H9 (cell line): ENCODE measurements at regions not wholly inside any gene's neighbourhood (a gene's known extent, or its start where the extent isn't known, plus 50 kb on each side); places are given as distances from the start of the nearest gene placed in this dataset.

ENCODE experiments used
- DNase-seq: peaks from one replicate; pipeline ENCODE4 v3.0.0-alpha.2; 2017
- H2AFZ ChIP-seq: one replicate; pipeline ENCODE4 v1.6.1; 2013; ENCODE audit warnings: mild to moderate bottlenecking, low read length, control low read depth, moderate library complexity
- H2AK5ac ChIP-seq: 2 replicates; pipeline ENCODE4 v1.6.1; 2013; ENCODE audit warnings: low read length, control low read depth, mixed read lengths; ENCODE audit not compliant: insufficient read length
- H2BK120ac ChIP-seq: one replicate; pipeline ENCODE4 v1.6.1; 2013; ENCODE audit warnings: low read depth, mild to moderate bottlenecking, low read length, control low read depth, inconsistent platforms; ENCODE audit not compliant: poor library complexity, severe bottlenecking
- H2BK12ac ChIP-seq: 2 replicates; pipeline ENCODE4 v1.6.1; 2013; ENCODE audit warnings: low read length, control low read depth, mixed read lengths, low read depth; ENCODE audit not compliant: insufficient read length
- H2BK15ac ChIP-seq: 2 replicates; pipeline ENCODE4 v1.6.1; 2013; ENCODE audit warnings: low read depth, low read length, control low read depth
- H2BK20ac ChIP-seq: one replicate; pipeline ENCODE4 v1.6.1; 2013; ENCODE audit warnings: low read depth, mild to moderate bottlenecking, low read length, control low read depth, inconsistent platforms; ENCODE audit not compliant: poor library complexity, severe bottlenecking
- H2BK5ac ChIP-seq: 2 replicates; pipeline ENCODE4 v1.6.1; 2013; ENCODE audit warnings: low read length, control low read depth, mixed read lengths; ENCODE audit not compliant: insufficient read length
- H3K14ac ChIP-seq: 2 replicates; pipeline ENCODE4 v1.6.1; 2013; ENCODE audit warnings: low read length, control low read depth; ENCODE audit not compliant: insufficient read depth
- H3K18ac ChIP-seq: 2 replicates; pipeline ENCODE4 v1.6.1; 2013; ENCODE audit warnings: low read depth, mild to moderate bottlenecking, mixed read lengths, low read length, control low read depth; ENCODE audit not compliant: insufficient read length
- H3K23ac ChIP-seq: 2 replicates; pipeline ENCODE4 v1.6.1; 2013; ENCODE audit warnings: low read length, control low read depth, mixed read lengths, low read depth; ENCODE audit not compliant: insufficient read length
- H3K23me2 ChIP-seq: 2 replicates; pipeline ENCODE4 v1.6.1; 2013; ENCODE audit warnings: low read depth, mild to moderate bottlenecking, mixed read lengths, low read length, control low read depth; ENCODE audit not compliant: insufficient read length, poor library complexity, severe bottlenecking
- H3K27ac ChIP-seq: 2 replicates; pipeline ENCODE4 v1.5.1; 2013; ENCODE audit warnings: low read length, control low read depth, mixed read lengths, low read depth; ENCODE audit not compliant: insufficient read length
- H3K27me3 ChIP-seq: 2 replicates; pipeline ENCODE4 v1.6.1; 2013; ENCODE audit warnings: low read length, control low read depth, inconsistent platforms; ENCODE audit not compliant: insufficient read depth
- H3K4ac ChIP-seq: 2 replicates; pipeline ENCODE4 v1.6.1; 2013; ENCODE audit warnings: low read depth, mild to moderate bottlenecking, control low read depth, inconsistent platforms, low read length, moderate library complexity
- H3K4me1 ChIP-seq: 2 replicates; pipeline ENCODE4 v1.6.1; 2013; ENCODE audit warnings: low read length, control low read depth, inconsistent platforms; ENCODE audit not compliant: insufficient read depth
- H3K4me2 ChIP-seq: 2 replicates; pipeline ENCODE4 v1.6.1; 2013; ENCODE audit warnings: low read length, control low read depth, mixed read lengths; ENCODE audit not compliant: insufficient read length, insufficient read depth
- H3K56ac ChIP-seq: 2 replicates; pipeline ENCODE4 v1.6.1; 2013; ENCODE audit warnings: low read depth, mild to moderate bottlenecking, mixed read lengths, low read length, control low read depth; ENCODE audit not compliant: insufficient read length
- H3K79me1 ChIP-seq: 2 replicates; pipeline ENCODE4 v1.6.1; 2013; ENCODE audit warnings: low read depth, mild to moderate bottlenecking, moderate library complexity, low read length, control low read depth, inconsistent platforms; ENCODE audit not compliant: insufficient read depth, poor library complexity, severe bottlenecking
- H3K79me2 ChIP-seq: 2 replicates; pipeline ENCODE4 v1.6.1; 2013; ENCODE audit warnings: low read length, control low read depth, inconsistent platforms; ENCODE audit not compliant: insufficient read depth
- H3K9ac ChIP-seq: 2 replicates; pipeline ENCODE4 v1.6.1; 2013; ENCODE audit warnings: low read length, control low read depth, mixed read lengths; ENCODE audit not compliant: insufficient read length; ENCODE audit errors: extremely low read depth
- H3K9me3 ChIP-seq: one replicate; pipeline ENCODE4 v1.6.1; 2013; ENCODE audit warnings: low read depth, low read length, inconsistent platforms; ENCODE audit not compliant: control insufficient read depth
- H3T11ph ChIP-seq: one replicate; pipeline ENCODE4 v1.6.1; 2013; ENCODE audit warnings: mild to moderate bottlenecking, low read length, control low read depth, inconsistent platforms
- H4K20me1 ChIP-seq: one replicate; pipeline ENCODE4 v1.6.1; 2013; ENCODE audit not compliant: control insufficient read depth, insufficient read length, insufficient read depth
- H4K5ac ChIP-seq: 2 replicates; pipeline ENCODE4 v1.6.1; 2013; ENCODE audit warnings: low read depth, mild to moderate bottlenecking, mixed read lengths, low read length, control low read depth; ENCODE audit not compliant: insufficient read length
- H4K8ac ChIP-seq: replicated peaks from 2 replicates; pipeline ENCODE4 v1.6.1; 2013; ENCODE audit warnings: low read length, control low read depth, mixed read lengths, low read depth; ENCODE audit not compliant: insufficient read length
- H4K91ac ChIP-seq: 2 replicates; pipeline ENCODE4 v1.6.1; 2013; ENCODE audit warnings: low read depth, mild to moderate bottlenecking, moderate library complexity, mixed read lengths, low read length, control low read depth; ENCODE audit not compliant: insufficient read length
- H3K27ac Mint-ChIP-seq, 3 experiments: 2 replicates in 2 of 3; 3 replicates in 1 of 3; pipeline ENCODE4 v1.8.0; 2020 to 2021; ENCODE audit warnings: mixed read lengths in 3 of 3, mild to moderate bottlenecking in 1 of 3, moderate library complexity in 1 of 3
- H3K27me3 Mint-ChIP-seq: 2 replicates; pipeline ENCODE4 v1.8.0; 2021; ENCODE audit warnings: low read depth, mild to moderate bottlenecking, moderate library complexity, mixed read lengths
- H3K36me3 Mint-ChIP-seq, 3 experiments: 2 replicates in 2 of 3; 3 replicates in 1 of 3; pipeline ENCODE4 v1.8.0; 2020 to 2021; ENCODE audit warnings: low read depth in 3 of 3, mixed read lengths in 3 of 3; ENCODE audit not compliant: insufficient read depth in 1 of 3
- H3K4me1 Mint-ChIP-seq, 2 experiments: 2 replicates each; pipeline ENCODE4 v1.8.0; 2020; ENCODE audit warnings: mixed read lengths in 2 of 2
- H3K4me3 Mint-ChIP-seq, 2 experiments: 2 replicates in 1 of 2; 3 replicates in 1 of 2; pipeline ENCODE4 v1.8.0; 2020 to 2021; ENCODE audit warnings: mild to moderate bottlenecking in 2 of 2, mixed read lengths in 2 of 2, moderate library complexity in 1 of 2
- H3K9me3 Mint-ChIP-seq, 2 experiments: 2 replicates in 1 of 2; 3 replicates in 1 of 2; pipeline ENCODE4 v1.8.0; 2020; ENCODE audit warnings: mild to moderate bottlenecking in 2 of 2, mixed read lengths in 2 of 2, moderate library complexity in 1 of 2
- CTCF ChIP-seq: fragments of 200-600 bp; sonication (generic); conservative IDR thresholded peaks from 3 replicates; pipeline ENCODE4 v1.8.0; 2021; ENCODE audit warnings: antibody characterized with exemption, mild to moderate bottlenecking
- WGBS: extraction: QIAGEN DNeasy Blood & Tissue Kit; methylation state at CpG from one replicate; pipeline ENCODE4 v1.1.7; 2013; ENCODE audit warnings: missing lambda C conversion rate, low lambda C conversion rate, mixed read lengths; ENCODE audit not compliant: insufficient read length; ENCODE audit errors: extremely low coverage; 5-methylcytosine and 5-hydroxymethylcytosine counted together

- Histone ChIP-seq H2BK12ac (no peak overlapping the region), H3K56ac (no peak overlapping the region)
Observed at GRCh38 chr5:121377461-121377860, 474.2 kb upstream of the FTMT start.

More at GRCh38 chr5:121377461-121377860, 474.2 kb upstream of the FTMT start:
- no peak overlapping the region for H2AK5ac ChIP-seq
- H3K4me2 ChIP-seq, result no peak overlapping the region
- H2BK5ac ChIP-seq, result no peak overlapping the region
- H4K20me1 ChIP-seq, result no peaks in the 10 kb centered on the region
- no peak for TF ChIP-seq CTCF
- no peak overlapping the region for H3K27ac Mint-ChIP-seq
- no peaks in the 10 kb centered on the region for H3K4me1 ChIP-seq
- H3K27ac ChIP-seq, result no peak overlapping the region
- no CpG with 5 or more reads among the region's 1 CpG for WGBS
- no peaks in the 10 kb centered on the region for H3K9me3 ChIP-seq
- H3K4me1 Mint-ChIP-seq, result no peaks in the 10 kb centered on the region; a peak in 1 of 4 replicates
- no peak overlapping the region for H4K8ac ChIP-seq
- H3K18ac ChIP-seq, result no peak overlapping the region
- no peak overlapping the region for H3K23ac ChIP-seq
- H3K79me2 ChIP-seq, result no peaks in the 10 kb centered on the region
- H3K27me3 Mint-ChIP-seq, result no peaks in the 10 kb centered on the region
- H3K14ac ChIP-seq, result no peak overlapping the region
- no peaks in the 10 kb centered on the region for H3K36me3 Mint-ChIP-seq
- no peak overlapping the region for H3K4me3 Mint-ChIP-seq
- DNase-seq, result no peak
- H3K27me3 ChIP-seq, result no peaks in the 10 kb centered on the region
- no peak overlapping the region for H4K91ac ChIP-seq
- H2BK15ac ChIP-seq, result no peak overlapping the region
- no peaks in the 10 kb centered on the region for H3K23me2 ChIP-seq
- H3K9ac ChIP-seq, result no peak overlapping the region
- H4K5ac ChIP-seq, result no peak overlapping the region
- no peak overlapping the region for H2BK20ac ChIP-seq
- H3T11ph ChIP-seq, result no peak overlapping the region
- H3K79me1 ChIP-seq, result no peaks in the 10 kb centered on the region
- no peak overlapping the region for H2AFZ ChIP-seq
- H2BK120ac ChIP-seq, result no peak overlapping the region
- no peaks in the 10 kb centered on the region for H3K9me3 Mint-ChIP-seq
- no peak overlapping the region for H3K4ac ChIP-seq
